ENCODE measurements at regions not wholly inside any gene's neighbourhood (a gene's known extent, or its start where the extent isn't known, plus 50 kb on each side); places are given as distances from the start of the nearest gene placed in this dataset.
"Not testable (repeated sequence)": the region's sequence is repeated elsewhere in the genome, so short reads cannot be mapped to it uniquely, and the experiment has no call there.

DNA sequence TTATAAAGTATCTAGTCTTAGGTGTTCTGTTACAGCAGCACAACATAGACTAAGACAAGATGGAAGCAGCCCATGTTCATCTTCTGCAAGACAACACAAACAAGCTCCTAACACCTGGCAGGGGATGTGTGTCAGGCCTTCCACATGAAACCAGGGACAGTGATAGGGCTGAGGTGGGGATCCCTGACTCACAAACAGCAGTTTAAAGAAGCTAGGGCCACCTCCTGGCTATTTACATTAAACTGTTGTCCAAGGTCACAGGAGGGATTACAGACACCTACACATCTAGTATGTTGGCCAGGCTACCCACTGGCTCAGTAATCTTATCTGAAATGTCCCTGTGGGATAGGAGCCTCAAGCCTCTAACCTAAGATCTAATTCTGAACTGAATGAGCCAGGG is 211.3 kb downstream of the MINAR1 start:
- no peak for DNase-seq (ENCODE audit: low read depth in 2 of 2)
- H3K27me3 ChIP-seq (ENCODE audit: control insufficient read depth, insufficient read depth, low read length), result no peaks in the 10 kb centered on the region
- H3K9me3 ChIP-seq (ENCODE audit: control insufficient read depth, insufficient read depth, low read depth, low read length), result no peaks in the 10 kb centered on the region
- no peaks in the 10 kb centered on the region for H3K79me2 ChIP-seq (ENCODE audit: control insufficient read depth, insufficient read depth, low read length)
- H3K9ac ChIP-seq (ENCODE audit: insufficient read depth, low read length), result no peak overlapping the region
- H4K20me1 ChIP-seq (ENCODE audit: control insufficient read depth, extremely low read depth, insufficient read depth, low read length), result no peaks in the 10 kb centered on the region
- no peak overlapping the region for H2AFZ ChIP-seq (ENCODE audit: low read length)
- peaks cover 12% of the 10 kb centered on the region for H3K4me1 ChIP-seq (ENCODE audit: control insufficient read depth, extremely low read depth, insufficient read depth, low read length)
- no peak for TF ChIP-seq EZH2 (IDR thresholded peaks at IDR 0.05; ENCODE audit: low read length, missing control alignments)
- TF ChIP-seq, protein P1, sequence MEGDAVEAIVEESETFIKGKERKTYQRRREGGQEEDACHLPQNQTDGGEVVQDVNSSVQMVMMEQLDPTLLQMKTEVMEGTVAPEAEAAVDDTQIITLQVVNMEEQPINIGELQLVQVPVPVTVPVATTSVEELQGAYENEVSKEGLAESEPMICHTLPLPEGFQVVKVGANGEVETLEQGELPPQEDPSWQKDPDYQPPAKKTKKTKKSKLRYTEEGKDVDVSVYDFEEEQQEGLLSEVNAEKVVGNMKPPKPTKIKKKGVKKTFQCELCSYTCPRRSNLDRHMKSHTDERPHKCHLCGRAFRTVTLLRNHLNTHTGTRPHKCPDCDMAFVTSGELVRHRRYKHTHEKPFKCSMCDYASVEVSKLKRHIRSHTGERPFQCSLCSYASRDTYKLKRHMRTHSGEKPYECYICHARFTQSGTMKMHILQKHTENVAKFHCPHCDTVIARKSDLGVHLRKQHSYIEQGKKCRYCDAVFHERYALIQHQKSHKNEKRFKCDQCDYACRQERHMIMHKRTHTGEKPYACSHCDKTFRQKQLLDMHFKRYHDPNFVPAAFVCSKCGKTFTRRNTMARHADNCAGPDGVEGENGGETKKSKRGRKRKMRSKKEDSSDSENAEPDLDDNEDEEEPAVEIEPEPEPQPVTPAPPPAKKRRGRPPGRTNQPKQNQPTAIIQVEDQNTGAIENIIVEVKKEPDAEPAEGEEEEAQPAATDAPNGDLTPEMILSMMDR (conservative IDR thresholded peaks at IDR 0.05 in 1 of 2, IDR thresholded peaks at IDR 0.05 in 1 of 2; ENCODE audit: low read depth in 1 of 2, low read length in 2 of 2), result no peak
- H3K36me3 ChIP-seq (ENCODE audit: control insufficient read depth, insufficient read depth, low read length), result no peaks in the 10 kb centered on the region
- H3K4me3 ChIP-seq (replicated peaks in 1 of 4; ENCODE audit: control extremely low read depth in 1 of 4, insufficient read depth in 1 of 4, low read depth in 3 of 4, low read length in 4 of 4), result no peak overlapping the region
- no peak overlapping the region for H3K27ac ChIP-seq (ENCODE audit: insufficient read depth, low read length)
- H3K4me2 ChIP-seq (ENCODE audit: extremely low read depth, insufficient read depth, low read length), result no peak overlapping the region

DNA sequence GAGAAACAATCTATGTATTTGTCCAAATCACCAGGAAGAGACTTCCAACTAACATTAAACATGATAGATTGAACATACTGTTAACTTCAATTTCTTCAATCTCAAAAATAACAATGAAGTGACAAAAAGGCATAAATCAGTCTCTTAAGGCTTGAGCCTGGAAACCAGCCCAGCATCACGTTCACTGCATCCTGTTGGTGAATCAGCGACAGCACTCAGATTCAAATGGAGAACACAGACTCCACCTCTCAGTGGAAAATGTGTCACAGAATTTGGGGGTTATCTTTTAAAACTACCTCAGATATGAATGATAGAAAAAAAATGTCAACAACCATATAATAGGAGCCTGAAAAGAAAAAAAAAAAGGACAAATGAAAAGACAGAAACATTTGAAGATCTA is 212.0 kb downstream of the MINAR1 start:
- Histone ChIP-seq H3K4me1 (ENCODE audit: control insufficient read depth, extremely low read depth, insufficient read depth, low read length) (peaks cover 12% of the 10 kb centered on the region), H3K9ac (ENCODE audit: insufficient read depth, low read length) (no peak overlapping the region), H3K9me3 (ENCODE audit: control insufficient read depth, insufficient read depth, low read depth, low read length) (no peaks in the 10 kb centered on the region), H3K27me3 (ENCODE audit: control insufficient read depth, insufficient read depth, low read length) (no peaks in the 10 kb centered on the region), H4K20me1 (ENCODE audit: control insufficient read depth, extremely low read depth, insufficient read depth, low read length) (no peaks in the 10 kb centered on the region), H3K4me3 (replicated peaks in 1 of 4; ENCODE audit: control extremely low read depth in 1 of 4, insufficient read depth in 1 of 4, low read depth in 3 of 4, low read length in 4 of 4) (no peak overlapping the region), H3K79me2 (ENCODE audit: control insufficient read depth, insufficient read depth, low read length) (no peaks in the 10 kb centered on the region), H2AFZ (ENCODE audit: low read length) (no peak overlapping the region), H3K36me3 (ENCODE audit: control insufficient read depth, insufficient read depth, low read length) (no peaks in the 10 kb centered on the region), H3K27ac (ENCODE audit: insufficient read depth, low read length) (no peak overlapping the region), H3K4me2 (ENCODE audit: extremely low read depth, insufficient read depth, low read length) (no peak overlapping the region)
- peak; percentile 65 to 84 for DNase-seq (ENCODE audit: low read depth in 2 of 2)
- no peak for TF ChIP-seq EZH2 (IDR thresholded peaks at IDR 0.05; ENCODE audit: low read length, missing control alignments)
- TF ChIP-seq, protein P1 (conservative IDR thresholded peaks at IDR 0.05 in 1 of 2, IDR thresholded peaks at IDR 0.05 in 1 of 2; ENCODE audit: low read depth in 1 of 2, low read length in 2 of 2), result no peak

DNA sequence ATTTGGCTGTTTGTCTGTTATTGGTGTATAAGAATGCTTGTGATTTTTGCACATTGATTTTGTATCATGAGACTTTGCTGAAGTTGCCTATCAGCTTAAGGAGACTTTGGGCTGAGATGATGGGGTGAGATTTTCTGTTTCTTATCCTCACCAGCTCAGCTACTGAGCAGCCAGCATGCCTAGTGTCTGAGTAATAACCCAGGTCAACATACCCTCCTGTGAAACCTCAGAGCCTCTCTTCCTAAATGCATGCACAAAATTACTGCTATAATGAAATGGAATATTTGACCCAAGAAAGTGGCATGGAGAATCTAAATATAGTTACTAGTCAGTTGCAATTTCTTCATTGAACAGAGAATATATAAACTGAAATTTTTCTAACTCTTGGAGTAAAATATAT is 220.8 kb downstream of the MINAR1 start:
- not testable (repeated sequence) for H3K9ac ChIP-seq (ENCODE audit: insufficient read depth, low read length); H3K4me2 ChIP-seq (ENCODE audit: extremely low read depth, insufficient read depth, low read length)

More for the DNA sequence above, 220.8 kb downstream of the MINAR1 start:
- not testable (repeated sequence) for H3K4me3 ChIP-seq (replicated peaks in 1 of 4; ENCODE audit: control extremely low read depth in 1 of 4, insufficient read depth in 1 of 4, low read depth in 3 of 4, low read length in 4 of 4); H3K27me3 ChIP-seq (ENCODE audit: control insufficient read depth, insufficient read depth, low read length); H3K4me1 ChIP-seq (ENCODE audit: control insufficient read depth, extremely low read depth, insufficient read depth, low read length); H2AFZ ChIP-seq (ENCODE audit: low read length); H3K79me2 ChIP-seq (ENCODE audit: control insufficient read depth, insufficient read depth, low read length); H3K27ac ChIP-seq (ENCODE audit: insufficient read depth, low read length); H3K9me3 ChIP-seq (ENCODE audit: control insufficient read depth, insufficient read depth, low read depth, low read length); H3K36me3 ChIP-seq (ENCODE audit: control insufficient read depth, insufficient read depth, low read length); H4K20me1 ChIP-seq (ENCODE audit: control insufficient read depth, extremely low read depth, insufficient read depth, low read length)
- peak in 1 of 2 donors; percentile 69 for DNase-seq (ENCODE audit: low read depth in 2 of 2)
